Activated CD8-positive, alpha-beta memory T cell treated with anti-CD3 and anti-CD28 coated beads for 4 hours (primary cell): ENCODE measurements at regions not wholly inside any gene's neighbourhood (a gene's known extent, or its start where the extent isn't known, plus 50 kb on each side); places are given as distances from the start of the nearest gene placed in this dataset.

ENCODE experiments used
- DNase-seq, 2 donors: peaks; one replicate each; pipeline ENCODE4 v3.0.0-alpha.2; 2020; ENCODE audit warnings: low read depth in 2 of 2

DNA sequence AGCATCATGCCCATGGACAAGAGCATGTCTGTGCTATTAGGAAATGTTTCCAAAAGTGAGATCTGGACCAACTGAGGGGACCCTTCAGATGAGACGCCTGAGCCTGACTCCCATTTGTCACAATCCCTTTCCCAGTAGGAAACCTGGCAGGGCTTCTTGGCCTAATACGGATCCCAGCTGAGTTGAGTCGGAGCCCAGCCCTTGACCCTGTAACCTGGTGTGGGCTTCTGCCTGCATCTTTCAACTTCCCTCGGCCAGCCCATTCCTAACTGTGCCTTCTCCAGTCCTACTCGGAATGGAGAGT, 148.3 kb downstream of the IRX2 start:
- no peak for DNase-seq

DNA sequence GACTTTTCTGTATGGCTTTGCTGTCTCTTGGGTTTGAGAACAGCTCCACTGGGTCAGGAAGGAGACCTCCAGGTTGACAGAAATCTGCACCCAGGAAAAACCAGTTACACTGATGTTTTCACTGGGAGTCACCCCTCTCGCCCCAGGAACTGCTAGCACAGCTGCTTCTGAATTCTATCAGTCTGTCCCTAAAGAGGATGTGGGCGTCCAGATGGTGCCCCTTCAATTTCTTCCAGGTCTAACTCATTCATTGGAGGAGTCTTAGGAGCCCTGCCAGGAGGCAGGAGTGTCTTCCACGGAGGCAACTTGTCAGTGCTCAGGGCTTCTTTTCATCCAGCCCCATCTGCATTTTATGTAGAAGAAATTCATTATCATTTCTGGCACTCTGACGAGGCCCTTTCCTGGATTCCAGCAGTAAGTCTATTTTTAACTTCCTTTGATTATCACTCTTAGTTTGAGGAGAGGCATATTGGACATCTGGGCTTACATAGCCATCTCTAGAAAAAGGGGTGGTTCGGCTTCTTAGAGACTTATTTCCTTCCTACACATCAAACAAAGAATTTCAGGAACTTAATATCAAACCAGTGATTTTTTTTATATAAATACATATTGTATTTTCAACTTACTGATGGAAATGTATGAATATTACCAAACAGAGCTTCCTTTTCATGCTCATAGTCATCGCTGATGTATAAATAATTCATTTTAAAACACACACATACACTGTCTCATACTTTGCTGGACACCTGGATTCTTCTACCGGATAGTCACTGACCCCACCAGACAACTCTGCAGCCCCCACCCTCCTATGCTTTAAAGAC, 148.8 kb downstream of the IRX2 start:
- DNase-seq, result no peak

DNA sequence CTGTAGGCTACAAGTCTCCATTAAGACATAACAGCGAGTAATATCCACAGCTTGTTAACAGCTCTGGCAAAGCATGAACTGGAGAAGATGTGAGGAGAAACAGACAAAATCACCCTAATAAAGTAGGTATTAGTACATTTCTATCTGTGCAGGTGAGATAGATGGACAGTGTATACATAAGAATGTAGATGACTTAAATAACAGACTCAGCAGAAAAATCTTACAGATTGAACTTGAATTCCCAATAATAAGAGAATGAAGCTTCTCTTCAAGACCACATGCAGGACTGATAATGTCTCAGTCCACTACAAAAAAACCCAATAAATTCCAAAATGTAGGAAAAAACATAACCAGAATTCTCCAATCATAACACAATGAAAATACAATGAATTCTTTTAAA, 153.0 kb downstream of the IRX2 start:
- DNase-seq, result no peak

DNA sequence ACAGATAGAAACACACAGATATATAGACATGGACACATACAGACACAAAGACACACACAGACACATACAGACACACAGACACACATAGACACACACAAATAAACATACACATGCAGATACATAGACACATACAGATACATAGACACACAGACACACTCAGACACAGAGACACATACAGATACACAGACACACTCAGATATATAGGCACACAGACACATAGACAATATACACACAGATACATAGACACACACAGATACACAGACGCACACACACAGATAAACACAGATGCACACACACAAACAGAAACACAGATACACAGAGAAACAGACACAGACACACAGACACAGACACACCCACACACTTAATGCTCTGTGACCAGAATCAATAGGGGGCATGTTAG, 156.8 kb downstream of the IRX2 start:
- no peak for DNase-seq

DNA sequence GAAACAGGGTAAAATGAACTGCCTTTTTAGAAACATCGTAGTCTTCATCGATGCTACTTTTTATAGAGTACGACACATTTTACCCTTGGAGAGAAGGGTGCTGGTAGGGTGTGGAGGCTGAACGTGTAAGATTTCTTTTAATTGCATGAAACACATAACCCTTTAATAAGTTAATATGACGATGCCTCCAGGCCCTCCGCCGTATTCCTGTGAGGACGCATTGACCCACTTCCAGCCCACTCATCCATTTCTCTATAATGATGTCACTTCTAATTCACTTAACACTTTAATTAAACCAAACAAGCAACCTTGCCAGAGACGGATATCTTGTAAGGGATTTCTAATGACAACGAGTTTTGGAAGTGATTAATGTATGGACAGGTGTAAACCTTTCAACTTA, 158.7 kb downstream of the IRX2 start:
- no peak for DNase-seq

DNA sequence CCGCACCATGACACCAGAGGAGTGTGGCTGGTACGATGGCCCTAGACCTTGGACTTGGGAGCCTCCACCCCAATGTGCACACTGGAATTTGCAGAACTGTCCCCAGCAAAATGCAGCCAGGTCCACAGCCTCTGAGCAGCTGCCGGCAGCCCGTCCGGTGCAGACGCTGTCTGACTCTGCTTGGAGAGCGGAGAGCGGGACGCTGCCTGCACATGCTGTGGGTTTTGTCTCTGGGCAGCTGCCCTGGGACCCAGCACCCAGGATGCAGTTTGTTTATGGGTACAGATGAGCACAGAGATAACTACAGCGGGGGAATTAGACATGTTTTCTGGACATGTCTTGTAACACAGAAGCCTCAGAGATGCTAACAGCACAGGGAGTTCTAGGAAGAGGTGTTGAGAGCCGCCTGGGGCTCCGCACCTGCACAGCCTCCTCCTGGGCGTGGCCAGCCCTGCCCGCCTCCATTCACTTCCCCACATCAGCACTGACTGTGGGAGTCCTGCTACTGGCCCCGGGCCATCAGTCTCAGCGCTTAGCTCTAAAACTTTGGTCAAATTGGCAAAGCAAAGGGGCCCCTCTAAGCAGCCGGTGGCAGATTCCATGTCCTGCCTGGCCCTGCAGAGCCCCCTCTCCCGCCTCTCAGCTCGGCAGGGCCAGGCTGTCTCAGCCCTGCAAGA, 159.6 kb downstream of the IRX2 start:
- no peak for DNase-seq

DNA sequence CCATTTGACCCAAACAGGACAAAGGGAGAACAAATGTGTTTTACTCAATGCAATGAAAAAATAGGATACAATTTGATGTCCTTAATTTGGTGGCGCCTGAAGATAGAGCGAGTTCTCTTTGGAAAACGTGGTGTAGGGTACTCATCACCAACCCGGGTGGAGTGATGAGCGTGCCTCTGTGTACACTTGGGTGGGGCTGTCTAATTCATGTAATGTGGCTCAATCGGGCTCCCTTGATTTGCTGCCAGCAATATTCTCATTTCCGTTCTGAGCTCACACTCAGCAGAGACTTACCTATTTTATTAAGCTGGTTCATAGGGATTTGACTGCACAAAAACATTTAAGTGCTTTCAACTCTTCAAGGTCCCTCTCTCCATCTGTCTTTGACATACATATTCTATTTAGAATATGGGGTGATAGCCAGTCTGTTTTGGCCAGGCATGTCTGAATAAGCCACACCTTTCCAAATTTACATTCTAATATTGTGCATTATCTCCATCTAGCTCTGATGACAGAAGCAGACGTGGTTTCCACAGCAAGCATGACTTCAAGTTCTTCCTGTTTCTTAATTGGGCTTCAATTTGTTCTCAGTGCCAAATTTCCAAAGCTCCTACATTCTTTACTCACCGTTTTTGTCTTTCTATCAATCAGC, 162.5 kb downstream of the IRX2 start:
- no peak for DNase-seq

DNA sequence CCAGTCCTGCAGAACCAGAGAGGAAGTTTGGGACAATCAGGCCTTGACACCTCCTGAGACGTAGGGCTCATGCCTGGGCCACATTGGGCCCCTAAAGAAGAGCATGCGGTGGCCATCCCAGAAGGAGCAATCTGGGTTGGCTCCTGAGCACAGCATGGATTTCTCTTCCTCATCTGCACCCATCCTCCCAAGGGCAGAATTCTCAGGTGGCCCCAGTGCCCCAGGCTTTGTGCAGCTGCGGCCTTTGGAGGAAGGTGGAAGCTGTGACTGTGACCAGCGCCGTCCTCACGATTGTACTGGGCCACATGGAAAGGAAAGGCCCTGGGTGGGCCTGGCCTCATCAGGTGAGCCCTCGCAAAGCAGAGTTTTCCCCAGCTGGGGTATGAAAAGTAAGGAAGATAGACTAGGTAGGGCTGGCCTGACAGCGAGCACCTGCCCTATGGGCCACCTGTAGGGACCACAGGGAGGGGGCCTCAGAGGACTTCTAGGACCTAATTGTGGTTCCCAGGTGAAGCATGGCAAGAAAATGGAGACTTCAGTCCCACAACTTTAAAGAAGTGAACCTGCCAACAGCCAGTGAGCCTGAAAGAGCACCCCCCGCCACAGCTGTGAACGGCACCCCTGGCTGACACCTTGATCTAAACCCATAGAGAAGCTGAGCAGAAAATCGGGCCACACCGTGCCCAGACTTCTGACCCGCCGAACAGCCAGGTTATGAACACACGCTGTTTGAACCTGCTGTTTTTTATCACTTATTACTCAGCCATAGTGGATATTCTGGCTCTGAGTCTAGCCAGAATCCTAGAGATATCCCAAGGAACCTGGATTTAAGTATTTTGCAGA, 164.1 kb downstream of the IRX2 start:
- DNase-seq, result no peak

DNA sequence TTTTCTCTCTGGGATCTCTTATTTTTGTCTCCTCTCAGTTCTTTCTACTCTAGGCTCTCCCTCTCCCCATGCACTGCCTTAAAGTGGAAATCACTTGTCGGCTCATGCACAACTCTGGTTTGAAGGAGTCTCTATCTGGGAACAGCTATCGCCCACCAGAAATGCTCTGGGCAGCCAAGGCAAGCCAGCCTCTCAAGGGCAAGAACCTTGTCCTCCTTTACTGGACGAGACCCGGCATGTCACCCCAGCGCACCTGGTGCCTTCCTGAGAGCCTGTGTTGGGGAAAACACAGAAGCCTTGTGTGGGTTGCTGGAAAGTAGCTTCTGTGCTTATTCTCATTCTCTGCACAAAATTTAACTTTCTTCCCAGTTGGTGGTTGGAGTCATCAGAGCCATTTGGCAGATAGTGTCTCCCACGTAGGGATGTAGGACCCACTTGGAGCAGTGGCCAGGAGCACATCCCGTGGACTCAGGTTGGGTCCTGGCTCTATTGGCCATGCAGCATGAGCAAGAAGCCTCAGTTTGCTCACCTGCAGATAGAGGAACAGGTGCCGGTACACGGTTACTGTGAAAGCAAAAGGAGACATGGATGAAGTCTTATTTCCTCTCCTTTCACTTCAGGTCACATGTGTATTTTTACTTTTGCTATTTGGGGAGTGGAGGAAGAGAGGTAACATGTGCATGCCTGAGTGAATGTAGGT, 165.3 kb downstream of the IRX2 start:
- DNase-seq, result no peak

DNA sequence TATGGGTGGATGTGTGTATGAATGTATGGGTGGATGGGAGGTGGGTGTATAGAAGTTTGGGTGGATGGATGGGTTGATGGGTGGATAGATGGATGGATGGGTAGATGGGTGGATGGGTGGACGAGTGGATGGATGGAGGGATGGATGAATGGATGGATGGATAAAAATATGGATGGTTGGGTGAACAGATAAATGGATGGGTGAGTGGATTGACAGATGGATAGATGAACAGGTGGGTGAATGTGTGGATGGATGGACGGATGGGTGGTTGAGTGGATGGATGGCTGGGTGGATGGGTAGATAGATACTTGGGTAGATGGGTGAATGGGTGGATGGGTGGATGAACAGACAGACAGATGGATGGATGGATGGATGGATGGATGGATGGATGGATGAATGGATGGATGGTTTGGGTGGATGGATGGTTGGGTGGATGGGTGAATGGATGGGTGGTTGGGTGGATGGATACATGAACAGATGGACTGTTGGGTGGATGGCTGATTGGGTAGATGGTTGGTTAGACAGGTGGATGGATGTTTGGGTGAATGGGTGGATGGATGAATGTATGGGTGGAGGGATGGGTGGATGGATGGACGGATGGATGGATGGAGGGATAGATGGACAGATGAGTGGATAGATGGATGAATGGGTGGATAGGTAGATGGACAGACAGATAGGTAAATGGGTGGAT, 166.8 kb downstream of the IRX2 start:
- no peak for DNase-seq

DNA sequence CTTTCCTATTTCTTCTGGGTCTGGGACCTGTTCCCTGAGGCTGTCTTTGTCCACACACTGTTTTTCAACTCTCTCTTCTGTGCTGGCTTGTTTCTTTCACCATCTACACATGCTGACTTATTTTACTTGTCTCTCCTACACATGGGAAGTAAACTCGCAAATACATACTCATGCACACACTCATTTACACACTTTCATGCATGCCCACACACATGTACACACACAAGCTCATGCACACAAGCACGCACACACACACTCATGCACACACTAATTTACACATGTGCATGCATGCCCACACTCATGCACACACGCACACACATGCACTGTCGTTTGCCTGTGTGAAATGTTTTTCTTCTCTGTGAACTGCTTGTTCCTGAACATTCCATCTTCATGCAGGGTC, 169.0 kb downstream of the IRX2 start:
- no peak for DNase-seq

DNA sequence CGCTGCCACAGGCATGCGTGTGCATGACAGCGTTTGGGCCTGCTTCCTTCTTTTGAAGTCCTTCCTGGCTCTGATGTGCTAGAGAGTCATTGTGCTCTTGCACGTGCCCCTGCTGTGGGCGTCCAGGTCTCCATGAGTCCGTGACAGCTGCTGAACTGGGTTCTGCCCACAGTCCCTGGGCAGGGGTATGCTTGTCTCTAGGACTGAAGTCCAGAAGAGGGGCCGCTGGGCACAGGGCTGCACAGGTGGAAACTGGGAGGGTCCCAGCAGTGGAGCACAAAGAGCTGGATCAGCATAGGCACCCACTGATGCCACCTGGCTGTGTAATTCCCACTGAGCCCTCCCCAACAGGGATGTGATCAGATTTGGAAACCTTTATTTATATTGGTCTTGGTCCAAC, 169.4 kb downstream of the IRX2 start:
- no peak for DNase-seq

DNA sequence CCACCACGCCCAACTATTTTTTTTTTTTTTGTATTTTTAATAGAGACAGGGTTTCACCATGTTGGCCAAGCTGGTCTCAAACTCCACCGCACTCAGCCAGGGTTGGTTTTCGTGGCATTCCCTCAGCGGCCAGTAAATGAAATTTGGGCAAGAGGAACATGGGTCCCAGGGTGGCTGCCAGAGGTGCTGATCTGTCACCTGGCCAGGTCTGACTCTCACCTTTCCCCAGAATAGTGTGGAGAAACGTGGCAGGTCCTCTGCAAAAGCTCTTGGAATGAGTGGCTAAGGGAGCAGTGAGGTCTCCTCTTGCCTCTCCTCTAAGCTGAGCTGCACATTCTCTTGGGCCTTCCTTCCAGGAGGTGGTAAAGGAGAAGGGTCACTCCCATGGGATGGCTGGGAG, 170.1 kb downstream of the IRX2 start:
- no peak for DNase-seq

DNA sequence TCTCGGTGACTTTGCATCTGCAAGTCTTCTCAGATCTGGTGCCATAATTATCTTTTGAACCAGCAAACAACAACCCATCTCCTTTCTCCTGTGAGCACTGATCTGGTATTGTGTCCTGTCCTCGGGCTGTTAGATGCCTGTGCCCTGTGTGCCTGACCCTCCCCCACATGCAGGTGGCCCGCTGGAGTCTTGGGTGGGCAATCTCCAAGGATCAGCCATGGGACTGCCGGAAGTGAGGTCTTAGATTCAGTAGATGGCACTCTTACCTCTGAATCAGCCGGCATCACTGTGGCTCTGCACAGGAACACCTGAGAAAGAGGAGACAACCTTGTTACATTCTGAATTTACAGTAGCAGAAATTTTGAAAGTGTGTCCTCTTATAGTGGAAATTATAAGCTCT, 172.4 kb downstream of the IRX2 start:
- no peak for DNase-seq

DNA sequence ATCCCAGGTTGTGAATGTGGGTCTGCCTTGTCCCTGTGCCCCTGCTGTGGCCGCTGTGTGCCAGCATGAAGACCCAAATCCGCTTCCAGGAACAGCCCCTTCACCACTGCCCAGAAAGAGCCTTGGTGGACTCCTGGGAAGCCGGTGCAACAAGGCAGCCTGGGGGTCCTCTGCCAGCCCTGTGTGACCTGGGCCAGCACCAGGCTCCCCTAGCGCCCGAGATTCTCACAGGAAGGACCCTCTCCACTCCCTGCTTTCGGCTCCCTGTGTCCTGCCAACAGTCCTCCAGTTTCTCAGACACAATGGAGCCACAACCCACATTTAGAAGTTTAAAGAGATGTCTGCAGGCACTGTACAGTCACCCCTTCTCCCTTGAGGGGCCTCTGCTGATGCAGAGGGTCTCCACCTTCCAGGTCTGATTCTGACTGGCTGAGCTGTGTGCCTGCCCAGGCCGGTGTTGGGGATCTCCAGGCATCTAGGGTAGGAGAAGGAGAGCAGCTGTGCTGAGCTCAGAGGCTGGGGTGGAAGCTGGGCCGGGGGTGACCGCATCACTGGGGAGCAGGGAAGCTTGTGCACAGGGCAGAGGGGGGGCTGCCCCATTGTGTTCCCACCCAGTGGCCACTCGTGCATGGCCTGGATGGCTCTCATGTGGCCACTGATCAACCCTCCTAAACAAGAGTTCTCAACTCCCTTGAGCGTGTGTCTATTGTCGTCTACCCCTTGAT, 174.0 kb downstream of the IRX2 start:
- DNase-seq, result no peak

DNA sequence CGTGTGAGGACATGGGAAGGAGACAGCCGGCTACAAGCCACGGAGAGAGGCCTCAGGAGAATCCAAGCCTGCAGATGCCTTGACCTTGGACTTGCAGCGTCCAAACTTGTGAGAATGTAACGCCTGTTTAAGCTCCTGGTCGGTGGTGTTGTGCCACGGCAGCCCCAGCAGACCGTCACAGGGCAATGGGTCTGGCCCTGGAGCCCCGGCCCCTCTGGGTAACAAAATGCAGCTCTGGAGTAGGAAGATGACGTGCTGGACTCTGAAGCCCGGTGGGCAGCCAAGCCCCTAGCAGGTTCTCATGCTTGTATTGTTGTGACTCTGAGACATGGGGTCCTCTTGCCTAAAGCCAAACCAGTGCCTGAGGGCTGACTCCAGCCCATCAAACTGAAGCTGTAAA, 174.7 kb downstream of the IRX2 start:
- DNase-seq, result no peak

DNA sequence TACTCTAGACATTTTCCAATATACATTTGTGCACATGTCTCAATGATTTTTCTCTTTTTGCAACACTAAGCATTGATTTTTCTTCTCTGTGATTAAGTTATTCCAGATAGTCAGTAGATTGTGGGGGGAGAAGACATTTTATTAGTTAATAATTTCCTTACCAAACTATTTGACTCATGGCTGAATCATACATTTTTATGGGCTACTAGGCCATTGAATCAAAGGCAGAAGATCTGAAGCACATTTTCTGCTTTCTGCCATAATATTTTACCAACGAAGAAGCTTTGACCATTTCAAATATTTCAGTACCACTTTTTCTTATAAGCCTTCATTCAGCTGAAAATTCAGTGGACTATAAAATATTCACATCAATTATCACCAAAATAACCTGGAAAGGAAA, 175.6 kb downstream of the IRX2 start:
- DNase-seq, result no peak

DNA sequence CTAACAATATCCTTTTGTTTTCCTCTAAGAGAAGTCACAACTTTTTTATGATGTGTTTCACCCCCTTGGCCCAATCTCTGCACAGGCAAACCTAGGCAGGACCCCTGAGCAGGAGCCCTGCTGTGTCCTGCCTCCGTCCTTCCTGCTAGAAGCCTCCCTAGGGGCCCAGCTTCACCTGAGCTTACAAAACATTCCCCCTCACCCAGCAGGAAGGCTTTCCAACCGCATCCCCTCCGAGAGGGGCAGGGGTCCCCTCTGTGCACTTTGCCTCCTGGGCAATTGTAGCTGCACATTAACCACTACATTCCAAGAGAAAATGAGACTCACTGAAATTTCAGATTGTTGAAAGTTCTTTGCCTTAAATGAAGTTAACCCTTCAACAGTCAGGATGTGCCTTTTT, 176.2 kb downstream of the IRX2 start:
- no peak for DNase-seq

DNA sequence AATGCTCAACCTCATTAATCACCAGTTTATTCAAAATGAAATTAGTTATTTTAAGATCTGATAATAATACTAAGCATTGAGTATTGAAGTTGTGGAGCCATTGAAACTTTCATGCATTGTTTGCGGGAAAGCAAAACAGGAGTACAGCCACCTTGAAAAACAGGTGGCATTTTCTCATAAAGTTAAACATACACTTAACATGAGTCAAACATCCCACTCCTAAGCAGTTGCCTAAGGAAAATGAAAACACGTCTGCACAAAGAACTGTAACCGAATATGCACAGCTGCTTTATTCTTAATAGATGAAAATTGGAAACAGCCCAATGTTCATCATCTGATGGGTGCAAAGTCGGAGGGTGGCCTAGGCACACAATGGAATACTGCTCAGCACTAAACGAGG, 177.3 kb downstream of the IRX2 start:
- no peak for DNase-seq

DNA sequence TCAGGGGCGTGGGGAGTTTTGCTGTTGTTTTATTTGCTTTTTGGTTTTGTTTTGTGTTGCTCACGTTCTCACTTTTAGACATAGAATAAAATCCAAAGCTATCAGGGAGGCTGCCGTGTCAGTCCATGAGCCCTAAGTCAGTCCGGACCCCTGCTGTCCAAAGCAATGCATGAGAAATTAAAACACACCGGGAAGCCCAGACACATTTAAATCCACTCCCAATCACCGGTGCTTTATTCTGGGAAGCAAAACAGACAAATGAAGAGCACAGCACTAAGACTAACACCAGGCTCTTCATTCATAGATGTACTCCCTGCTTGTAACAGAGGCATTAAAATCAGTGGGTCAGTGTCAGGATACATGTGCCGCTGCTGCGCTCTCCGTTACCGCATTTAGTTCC, 180.9 kb downstream of the IRX2 start:
- no peak for DNase-seq
